BJ (cell line): ENCODE measurements at regions not wholly inside any gene's neighbourhood (a gene's known extent, or its start where the extent isn't known, plus 50 kb on each side); places are given as distances from the start of the nearest gene placed in this dataset.

Experiments used
- CTCF ChIA-PET: fragments of 350-600 bp; formaldehyde crosslinking; extraction: SDS; loops from one replicate; lab custom pipeline; 2021; ENCODE audit warnings: antibody characterized with exemption, inconsistent platforms; lab: Yijun Ruan, JAX
- POLR2A ChIA-PET: fragments of 300-600 bp; sonication (Branson Sonifier 250); formaldehyde crosslinking; extraction: SDS; loops from one replicate; lab custom pipeline; 2021; ENCODE audit warnings: antibody characterized with exemption; lab: Charles Lee
- DNase-seq: peaks from one replicate; pipeline ENCODE4 v3.0.0-alpha.2; 2011; ENCODE audit warnings: low read depth
- H3K27me3 ChIP-seq: 2 replicates; pipeline ENCODE4 v1.6.0; 2011; ENCODE audit warnings: low read length; ENCODE audit not compliant: control insufficient read depth, insufficient read depth
- H3K36me3 ChIP-seq: 2 replicates; pipeline ENCODE4 v1.5.1; 2011; ENCODE audit warnings: low read length; ENCODE audit not compliant: control insufficient read depth, insufficient read depth
- H3K4me3 ChIP-seq: 2 replicates; pipeline ENCODE4 v1.5.1; 2011; ENCODE audit warnings: low read depth, mild to moderate bottlenecking, control low read depth, low read length
- CTCF ChIP-seq: IDR thresholded peaks from 2 replicates; pipeline ENCODE4 v1.5.1; 2011; ENCODE audit warnings: low read depth, mild to moderate bottlenecking, control low read depth, inconsistent platforms, low read length, moderate library complexity; ENCODE audit not compliant: insufficient read depth

DNA sequence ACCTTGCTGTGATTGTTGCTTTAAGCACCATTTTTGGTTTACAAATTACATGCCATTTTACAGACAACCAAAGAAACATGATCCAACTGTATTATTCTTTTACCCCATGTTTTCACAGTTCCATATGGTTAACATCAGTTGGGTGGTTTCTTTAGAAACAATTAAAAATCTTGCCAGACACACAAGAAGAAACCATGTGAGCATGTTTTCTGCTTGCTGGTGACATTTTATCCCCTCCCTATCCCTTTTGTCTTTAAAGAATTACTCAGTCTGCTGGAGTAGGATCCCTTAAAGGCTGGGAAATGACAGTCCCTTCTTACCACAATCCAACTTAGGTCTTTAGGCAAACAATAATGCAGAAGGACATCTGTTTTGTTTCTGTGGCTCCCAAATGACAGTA is 121.8 kb upstream of the PLXNC1 start:
- Histone ChIP-seq H3K36me3 (no peaks in the 10 kb centered on the region), H3K4me3 (no peak overlapping the region), H3K27me3 (no peaks in the 10 kb centered on the region)
- no peak for TF ChIP-seq CTCF
- ChIA-PET POLR2A (no interaction called here), CTCF (no interaction called here)
- DNase-seq, result no peak

GRCh38 chr12:94027561-94027960 is 120.8 kb upstream of the PLXNC1 start:
- H3K4me3 ChIP-seq, result no peak overlapping the region
- no peak for DNase-seq
- ChIA-PET POLR2A (no interaction called here), CTCF (interaction anchor here (1.2 kb wide), 1 partner anchor 17 kb away, joined by 3 read pairs; no protein-coding TSS in a partner anchor)
- H3K36me3 ChIP-seq, result no peaks in the 10 kb centered on the region
- no peak for TF ChIP-seq CTCF
- no peaks in the 10 kb centered on the region for H3K27me3 ChIP-seq

- no peaks in the 10 kb centered on the region for H3K36me3 ChIP-seq
- H3K4me3 ChIP-seq, result no peak overlapping the region
- no peak for DNase-seq
- H3K27me3 ChIP-seq, result peaks cover 2% of the 10 kb centered on the region; the same call in 1 of the 2 replicates
- ChIA-PET POLR2A (no interaction called here), CTCF (no interaction called here)
- TF ChIP-seq CTCF, result no peak
Measured at GRCh38 chr12:94031763-94032162, 116.6 kb upstream of the PLXNC1 start.

- TF ChIP-seq CTCF, result no peak
- H3K27me3 ChIP-seq, result peaks cover 2% of the 10 kb centered on the region; the same call in 1 of the 2 replicates
- POLR2A ChIA-PET, result no interaction called here
- CTCF ChIA-PET, result interaction anchor here (1.0 kb wide), 1 partner anchor 9 kb away, joined by 3 read pairs; no protein-coding TSS in a partner anchor
- no peak overlapping the region for H3K4me3 ChIP-seq
- no peaks in the 10 kb centered on the region for H3K36me3 ChIP-seq
- no peak for DNase-seq
Measured at GRCh38 chr12:94032368-94032767, 116.0 kb upstream of the PLXNC1 start.

GRCh38 chr12:94033101-94033500 is 115.3 kb upstream of the PLXNC1 start:
- H3K4me3 ChIP-seq, result no peak overlapping the region
- ChIA-PET CTCF (interaction anchor here (1.0 kb wide), 1 partner anchor 9 kb away, joined by 3 read pairs; no protein-coding TSS in a partner anchor), POLR2A (no interaction called here)
- peaks cover 2% of the 10 kb centered on the region; the same call in 1 of the 2 replicates for H3K27me3 ChIP-seq
- TF ChIP-seq CTCF, result no peak
- no peak for DNase-seq
- H3K36me3 ChIP-seq, result no peaks in the 10 kb centered on the region
